ENCODE measurements at regions not wholly inside any gene's neighbourhood (a gene's known extent, or its start where the extent isn't known, plus 50 kb on each side); places are given as distances from the start of the nearest gene placed in this dataset.

DNA sequence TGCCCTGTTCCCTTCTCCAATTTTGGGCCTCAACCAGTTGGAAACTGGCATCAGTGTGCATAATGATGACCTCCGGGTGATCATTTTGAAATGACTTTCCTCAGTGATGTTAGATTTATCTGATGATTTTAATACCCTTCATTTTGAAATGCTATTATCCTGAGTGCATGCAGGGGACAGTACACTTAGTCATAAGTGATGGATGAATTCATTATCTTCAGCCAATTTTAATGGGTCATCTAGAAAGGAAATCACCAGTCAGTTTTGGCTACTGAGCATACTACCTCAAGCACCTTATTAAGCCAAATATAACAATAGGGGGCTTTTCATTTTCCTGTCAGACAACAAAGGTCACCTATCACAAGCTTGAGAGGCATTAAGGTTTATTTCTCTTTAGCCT is 118.5 kb upstream of the MIR17HG start:
- no peak overlapping the region for H3K27ac ChIP-seq
- no peak for TF ChIP-seq CTCF (IDR thresholded peaks at IDR 0.05)
- TF ChIP-seq POLR2A (IDR thresholded peaks at IDR 0.05), result no peak
- no peaks in the 10 kb centered on the region for H3K4me1 ChIP-seq
- H3K4me3 ChIP-seq, result no peak overlapping the region
- no peak for DNase-seq
- H3K9me3 ChIP-seq, result no peaks in the 10 kb centered on the region
- H3K36me3 ChIP-seq, result no peaks in the 10 kb centered on the region
- H3K27me3 ChIP-seq, result no peaks in the 10 kb centered on the region
- ATAC-seq, result no peak
- intact Hi-C loops (cut with DNase I), result no loop called here
- WGBS (ENCODE audit: insufficient coverage, low coverage, low lambda C conversion rate, missing lambda C conversion rate), result 33% methylated on average over 1 of the region's 1 CpG

DNA sequence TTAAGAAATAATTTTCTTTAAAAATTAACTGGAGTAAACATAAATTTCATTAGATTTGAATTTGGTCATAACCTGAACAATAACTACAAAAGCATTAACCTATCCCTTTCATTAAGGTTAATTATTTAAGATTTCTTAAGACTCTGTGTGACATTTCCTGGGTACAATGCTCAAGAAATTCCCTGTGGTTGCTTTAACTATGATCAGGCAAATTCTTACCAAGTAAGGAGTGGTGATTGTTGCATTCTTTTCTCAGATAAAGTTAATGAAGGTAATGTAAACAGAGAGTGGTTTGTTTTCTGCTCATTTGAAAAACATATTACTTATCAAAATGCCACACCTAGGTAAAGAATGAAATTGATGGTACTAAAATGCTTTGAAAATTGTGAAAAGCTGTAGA is 114.8 kb upstream of the MIR17HG start:
- no peak for TF ChIP-seq POLR2A (IDR thresholded peaks at IDR 0.05)
- no peak for TF ChIP-seq CTCF (IDR thresholded peaks at IDR 0.05)
- Histone ChIP-seq H3K36me3 (no peaks in the 10 kb centered on the region), H3K27ac (no peak overlapping the region), H3K9me3 (no peaks in the 10 kb centered on the region), H3K4me1 (no peaks in the 10 kb centered on the region), H3K4me3 (no peak overlapping the region), H3K27me3 (no peaks in the 10 kb centered on the region)
- no peak for ATAC-seq
- DNase-seq, result no peak
- intact Hi-C loops (cut with DNase I), result no loop called here

DNA sequence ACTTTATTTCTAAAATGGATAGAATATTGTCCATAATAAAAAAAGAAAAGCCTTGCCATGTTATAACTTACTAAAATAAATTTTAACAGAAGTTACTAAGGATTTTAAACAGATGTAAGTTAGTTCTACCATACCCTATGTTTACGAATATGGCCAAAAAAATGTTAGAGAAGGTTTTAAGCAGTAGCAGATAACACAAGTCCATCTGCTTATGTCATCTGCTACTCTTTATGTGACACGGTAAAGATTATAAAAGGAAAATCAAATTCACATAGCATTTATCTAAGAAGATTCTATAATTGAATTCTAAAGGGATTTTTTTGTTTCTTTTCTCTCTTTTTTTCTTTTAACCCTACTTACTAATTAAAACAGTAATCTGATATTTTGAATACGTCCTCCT is 114.2 kb upstream of the MIR17HG start:
- H3K36me3 ChIP-seq, result no peaks in the 10 kb centered on the region
- no peak overlapping the region for H3K27ac ChIP-seq
- no peak for ATAC-seq
- no peak for TF ChIP-seq POLR2A (IDR thresholded peaks at IDR 0.05)
- no peak for TF ChIP-seq CTCF (IDR thresholded peaks at IDR 0.05)
- no peaks in the 10 kb centered on the region for H3K9me3 ChIP-seq
- DNase-seq, result no peak
- H3K4me1 ChIP-seq, result no peaks in the 10 kb centered on the region
- H3K4me3 ChIP-seq, result no peak overlapping the region
- intact Hi-C loops (cut with DNase I), result no loop called here
- WGBS (ENCODE audit: insufficient coverage, low coverage, low lambda C conversion rate, missing lambda C conversion rate), result 59% methylated on average over 3 of the region's 3 CpGs
- no peaks in the 10 kb centered on the region for H3K27me3 ChIP-seq

DNA sequence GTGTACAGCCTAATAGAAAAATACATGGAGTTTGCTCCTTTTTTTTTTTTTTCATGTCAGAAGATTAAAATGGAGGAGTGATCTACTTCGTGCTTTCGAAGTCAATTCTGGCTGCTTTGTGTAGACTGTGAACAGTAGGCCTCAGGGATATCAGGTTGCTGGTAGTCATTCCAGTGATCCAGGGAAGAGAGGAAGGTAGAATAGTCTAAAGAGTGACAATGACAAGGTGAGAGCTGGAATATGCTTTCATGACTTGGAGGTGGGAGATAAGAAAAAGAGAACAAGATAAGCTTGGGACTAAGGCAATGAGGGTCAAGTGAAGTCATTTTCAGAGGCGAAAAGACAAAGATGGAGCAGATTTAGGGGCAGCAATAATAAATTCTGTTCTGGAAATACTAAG is 111.3 kb upstream of the MIR17HG start:
- H3K4me1 ChIP-seq, result no peaks in the 10 kb centered on the region
- TF ChIP-seq POLR2A (IDR thresholded peaks at IDR 0.05) (no peak), CTCF (IDR thresholded peaks at IDR 0.05) (no peak)
- intact Hi-C loops (cut with DNase I), result no loop called here
- ATAC-seq (no peak), DNase-seq (no peak)
- no peak overlapping the region for H3K4me3 ChIP-seq
- H3K36me3 ChIP-seq, result no peaks in the 10 kb centered on the region
- H3K9me3 ChIP-seq, result no peaks in the 10 kb centered on the region
- H3K27me3 ChIP-seq, result no peaks in the 10 kb centered on the region
- WGBS (ENCODE audit: insufficient coverage, low coverage, low lambda C conversion rate, missing lambda C conversion rate), result 76% methylated on average over 3 of the region's 3 CpGs
- H3K27ac ChIP-seq, result no peak overlapping the region

DNA sequence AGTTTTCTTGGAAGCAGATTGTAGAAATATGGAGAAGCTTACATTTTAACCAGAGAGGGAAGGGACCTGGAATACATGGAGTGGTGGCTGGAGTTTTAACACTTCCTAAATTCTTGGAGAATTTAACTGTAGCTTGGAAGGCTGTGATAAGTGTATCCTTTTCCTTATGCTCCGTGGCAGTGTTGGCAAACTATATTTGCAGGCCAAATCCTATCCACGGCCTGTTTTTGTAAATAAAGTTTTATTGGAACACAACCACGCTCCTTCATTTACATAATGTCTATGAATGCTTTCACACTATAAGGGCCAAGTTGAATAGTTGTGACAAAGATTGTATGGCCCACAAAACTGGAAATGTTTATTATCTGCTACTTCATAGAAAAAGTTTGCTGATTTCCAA is 110.6 kb upstream of the MIR17HG start:
- Histone ChIP-seq H3K4me1 (no peaks in the 10 kb centered on the region), H3K27me3 (no peaks in the 10 kb centered on the region), H3K9me3 (no peaks in the 10 kb centered on the region), H3K36me3 (no peaks in the 10 kb centered on the region), H3K27ac (no peak overlapping the region), H3K4me3 (no peak overlapping the region)
- DNase-seq, result no peak
- WGBS (ENCODE audit: insufficient coverage, low coverage, low lambda C conversion rate, missing lambda C conversion rate), result 63% methylated on average over 3 of the region's 3 CpGs
- intact Hi-C loops (cut with DNase I), result no loop called here
- TF ChIP-seq POLR2A (IDR thresholded peaks at IDR 0.05), result no peak
- ATAC-seq, result no peak
